ENCODE measurements at regions not wholly inside any gene's neighbourhood (a gene's known extent, or its start where the extent isn't known, plus 50 kb on each side); places are given as distances from the start of the nearest gene placed in this dataset.
A peak's percentile ranks its signal among the peaks of the same experiment; 100 is the strongest.

- Histone ChIP-seq H3K18ac (ENCODE audit: low read length) (no peak overlapping the region), H3K27ac (replicated peaks; ENCODE audit: low read length) (no peak overlapping the region), H3K9ac (ENCODE audit: low read depth, low read length, poor library complexity) (no peak overlapping the region), H2BK120ac (ENCODE audit: low read depth, low read length) (no peak overlapping the region), H3K36me3 (replicated peaks in 1 of 2; ENCODE audit: control insufficient read depth in 2 of 2, insufficient read depth in 2 of 2, low read length in 2 of 2) (no peaks in the 10 kb centered on the region), H3K23ac (ENCODE audit: low read depth, low read length, poor library complexity) (no peak overlapping the region), H3K4me2 (ENCODE audit: insufficient read depth, low read length, poor library complexity, severe bottlenecking) (no peak overlapping the region), H3K79me1 (ENCODE audit: low read depth, low read length) (no peaks in the 10 kb centered on the region), H2BK15ac (ENCODE audit: low read length) (no peak overlapping the region), H3K4me1 (ENCODE audit: control insufficient read depth in 2 of 2, insufficient read depth in 1 of 2, low read depth in 1 of 2, low read length in 2 of 2) (no peaks in the 10 kb centered on the region), H2AK5ac (ENCODE audit: low read depth, low read length) (peak overlapping the region; percentile 17), H2BK12ac (ENCODE audit: low read length) (no peak overlapping the region), H2AFZ (ENCODE audit: low read length) (no peak overlapping the region), H4K8ac (ENCODE audit: low read depth, low read length) (no peak overlapping the region), H3K4me3 (ENCODE audit: low read length in 2 of 2) (no peak overlapping the region), H3K4ac (ENCODE audit: low read length) (no peak overlapping the region), H3K27me3 (ENCODE audit: control insufficient read depth in 3 of 3, insufficient read depth in 3 of 3, low read depth in 1 of 3, low read length in 3 of 3) (no peaks in the 10 kb centered on the region), H3K9me3 (replicated peaks in 1 of 2; ENCODE audit: control insufficient read depth in 2 of 2, insufficient read depth in 1 of 2, low read depth in 1 of 2, low read length in 2 of 2) (no peaks in the 10 kb centered on the region), H3K14ac (ENCODE audit: low read length) (no peak overlapping the region), H2BK5ac (ENCODE audit: low read length) (no peak overlapping the region), H4K91ac (ENCODE audit: low read depth, low read length, poor library complexity) (no peak overlapping the region)
- no CpG with 5 or more reads among the region's 3 CpGs for WGBS, 2 donors (ENCODE audit: extremely low coverage in 2 of 2, insufficient read length in 2 of 2, insufficient replicate concordance in 1 of 2)
- no peak for DNase-seq (ENCODE audit: low spot score)
These were observed 144.9 kb downstream of the EDEM1 start for GRCh38 chr3:5332270-5332956.

- no peak for DNase-seq (ENCODE audit: low spot score)
- Histone ChIP-seq H3K9me3 (replicated peaks in 1 of 2; ENCODE audit: control insufficient read depth in 2 of 2, insufficient read depth in 1 of 2, low read depth in 1 of 2, low read length in 2 of 2) (no peaks in the 10 kb centered on the region), H3K18ac (ENCODE audit: low read length) (no peak overlapping the region), H3K4ac (ENCODE audit: low read length) (no peak overlapping the region), H2BK120ac (ENCODE audit: low read depth, low read length) (no peak overlapping the region), H4K8ac (ENCODE audit: low read depth, low read length) (no peak overlapping the region), H3K79me1 (ENCODE audit: low read depth, low read length) (no peaks in the 10 kb centered on the region), H3K36me3 (replicated peaks in 1 of 2; ENCODE audit: control insufficient read depth in 2 of 2, insufficient read depth in 2 of 2, low read length in 2 of 2) (no peaks in the 10 kb centered on the region), H3K27ac (replicated peaks; ENCODE audit: low read length) (peak overlapping the region; percentile 20), H3K4me2 (ENCODE audit: insufficient read depth, low read length, poor library complexity, severe bottlenecking) (no peak overlapping the region), H2AFZ (ENCODE audit: low read length) (no peak overlapping the region), H3K23ac (ENCODE audit: low read depth, low read length, poor library complexity) (no peak overlapping the region), H3K4me3 (ENCODE audit: low read length in 2 of 2) (no peak overlapping the region), H4K91ac (ENCODE audit: low read depth, low read length, poor library complexity) (no peak overlapping the region), H3K27me3 (ENCODE audit: control insufficient read depth in 3 of 3, insufficient read depth in 3 of 3, low read depth in 1 of 3, low read length in 3 of 3) (no peaks in the 10 kb centered on the region), H3K9ac (ENCODE audit: low read depth, low read length, poor library complexity) (no peak overlapping the region), H3K14ac (ENCODE audit: low read length) (no peak overlapping the region), H2BK12ac (ENCODE audit: low read length) (no peak overlapping the region), H3K4me1 (ENCODE audit: control insufficient read depth in 2 of 2, insufficient read depth in 1 of 2, low read depth in 1 of 2, low read length in 2 of 2) (peaks cover 0 to 2% of the 10 kb centered on the region in 2 donors), H2BK5ac (ENCODE audit: low read length) (no peak overlapping the region), H2BK15ac (ENCODE audit: low read length) (no peak overlapping the region), H2AK5ac (ENCODE audit: low read depth, low read length) (no peak overlapping the region)
- WGBS, 2 donors (ENCODE audit: extremely low coverage in 2 of 2, insufficient read length in 2 of 2, insufficient replicate concordance in 1 of 2): no CpG with 5 or more reads among the region's 8 CpGs
These were observed 152.5 kb downstream of the EDEM1 start for GRCh38 chr3:5339967-5340535.

- Histone ChIP-seq H3K4ac (ENCODE audit: low read length) (no peak overlapping the region), H2BK5ac (ENCODE audit: low read length) (no peak overlapping the region)
These were observed 154.1 kb downstream of the EDEM1 start for GRCh38 chr3:5341610-5342009.

GRCh38 chr3:5343459-5343858, 156.0 kb downstream of the EDEM1 start:
- Histone ChIP-seq H2BK120ac (ENCODE audit: low read depth, low read length) (no peak overlapping the region), H2BK5ac (ENCODE audit: low read length) (no peak overlapping the region), H3K27ac (replicated peaks; ENCODE audit: low read length) (no peak overlapping the region), H2BK15ac (ENCODE audit: low read length) (no peak overlapping the region), H3K79me1 (ENCODE audit: low read depth, low read length) (no peaks in the 10 kb centered on the region), H2AFZ (ENCODE audit: low read length) (no peak overlapping the region), H4K8ac (ENCODE audit: low read depth, low read length) (no peak overlapping the region), H3K27me3 (ENCODE audit: control insufficient read depth in 3 of 3, insufficient read depth in 3 of 3, low read depth in 1 of 3, low read length in 3 of 3) (no peaks in the 10 kb centered on the region), H2AK5ac (ENCODE audit: low read depth, low read length) (no peak overlapping the region), H3K4ac (ENCODE audit: low read length) (no peak overlapping the region), H3K36me3 (replicated peaks in 1 of 2; ENCODE audit: control insufficient read depth in 2 of 2, insufficient read depth in 2 of 2, low read length in 2 of 2) (no peaks in the 10 kb centered on the region), H3K4me3 (ENCODE audit: low read length in 2 of 2) (no peak overlapping the region), H3K4me2 (ENCODE audit: insufficient read depth, low read length, poor library complexity, severe bottlenecking) (no peak overlapping the region), H3K18ac (ENCODE audit: low read length) (no peak overlapping the region), H3K4me1 (ENCODE audit: control insufficient read depth in 2 of 2, insufficient read depth in 1 of 2, low read depth in 1 of 2, low read length in 2 of 2) (peaks cover 0 to 2% of the 10 kb centered on the region in 2 donors), H3K14ac (ENCODE audit: low read length) (no peak overlapping the region), H3K9ac (ENCODE audit: low read depth, low read length, poor library complexity) (no peak overlapping the region), H4K91ac (ENCODE audit: low read depth, low read length, poor library complexity) (no peak overlapping the region), H3K23ac (ENCODE audit: low read depth, low read length, poor library complexity) (no peak overlapping the region), H3K9me3 (replicated peaks in 1 of 2; ENCODE audit: control insufficient read depth in 2 of 2, insufficient read depth in 1 of 2, low read depth in 1 of 2, low read length in 2 of 2) (no peaks in the 10 kb centered on the region), H2BK12ac (ENCODE audit: low read length) (no peak overlapping the region)
- DNase-seq (ENCODE audit: low spot score): no peak
- no CpG with 5 or more reads among the region's 2 CpGs for WGBS, 2 donors (ENCODE audit: extremely low coverage in 2 of 2, insufficient read length in 2 of 2, insufficient replicate concordance in 1 of 2)

More at GRCh38 chr3:5341610-5342009, 154.1 kb downstream of the EDEM1 start:
- Histone ChIP-seq H4K91ac (ENCODE audit: low read depth, low read length, poor library complexity) (no peak overlapping the region), H3K9ac (ENCODE audit: low read depth, low read length, poor library complexity) (no peak overlapping the region), H3K27ac (replicated peaks; ENCODE audit: low read length) (no peak overlapping the region), H3K4me3 (ENCODE audit: low read length in 2 of 2) (no peak overlapping the region), H2AK5ac (ENCODE audit: low read depth, low read length) (no peak overlapping the region), H3K9me3 (replicated peaks in 1 of 2; ENCODE audit: control insufficient read depth in 2 of 2, insufficient read depth in 1 of 2, low read depth in 1 of 2, low read length in 2 of 2) (no peaks in the 10 kb centered on the region), H3K4me1 (ENCODE audit: control insufficient read depth in 2 of 2, insufficient read depth in 1 of 2, low read depth in 1 of 2, low read length in 2 of 2) (peaks cover 0 to 2% of the 10 kb centered on the region in 2 donors), H3K36me3 (replicated peaks in 1 of 2; ENCODE audit: control insufficient read depth in 2 of 2, insufficient read depth in 2 of 2, low read length in 2 of 2) (no peaks in the 10 kb centered on the region), H3K14ac (ENCODE audit: low read length) (no peak overlapping the region), H3K23ac (ENCODE audit: low read depth, low read length, poor library complexity) (no peak overlapping the region), H2BK12ac (ENCODE audit: low read length) (no peak overlapping the region), H3K4me2 (ENCODE audit: insufficient read depth, low read length, poor library complexity, severe bottlenecking) (no peak overlapping the region), H2BK120ac (ENCODE audit: low read depth, low read length) (no peak overlapping the region), H3K18ac (ENCODE audit: low read length) (no peak overlapping the region), H2BK15ac (ENCODE audit: low read length) (no peak overlapping the region), H4K8ac (ENCODE audit: low read depth, low read length) (no peak overlapping the region), H3K79me1 (ENCODE audit: low read depth, low read length) (no peaks in the 10 kb centered on the region), H2AFZ (ENCODE audit: low read length) (no peak overlapping the region), H3K27me3 (ENCODE audit: control insufficient read depth in 3 of 3, insufficient read depth in 3 of 3, low read depth in 1 of 3, low read length in 3 of 3) (no peaks in the 10 kb centered on the region)
- WGBS, 2 donors (ENCODE audit: extremely low coverage in 2 of 2, insufficient read length in 2 of 2, insufficient replicate concordance in 1 of 2): no CpG with 5 or more reads among the region's 7 CpGs
- no peak for DNase-seq (ENCODE audit: low spot score)
